ENCODE measurements at regions not wholly inside any gene's neighbourhood (a gene's known extent, or its start where the extent isn't known, plus 50 kb on each side); places are given as distances from the start of the nearest gene placed in this dataset.

- Histone ChIP-seq H3K23me2 (ENCODE audit: low read depth, low read length) (no peaks in the 10 kb centered on the region), H3K18ac (ENCODE audit: extremely low read depth, low read length) (no peak overlapping the region), H3K9ac (replicated peaks in 1 of 4; ENCODE audit: extremely low read depth in 1 of 4, low read depth in 3 of 4, low read length in 3 of 4) (no peak overlapping the region)
Measured at GRCh38 chr4:120973207-120973606, 50.7 kb upstream of the PRDM5 start.

More at GRCh38 chr4:120973207-120973606, 50.7 kb upstream of the PRDM5 start:
- 85% methylated on average over 1 of the region's 1 CpG; no CpG with 5 or more reads in 1 of the 2 experiments for WGBS, 2 experiments (ENCODE audit: extremely low coverage in 1 of 2, insufficient coverage in 1 of 2, insufficient read length in 1 of 2, insufficient replicate concordance in 2 of 2, low coverage in 1 of 2, low lambda C conversion rate in 2 of 2, missing lambda C conversion rate in 1 of 2)
- H2BK20ac ChIP-seq (ENCODE audit: low read length): no peak overlapping the region
- ChIA-PET POLR2A (ENCODE audit: partially characterized antibody) (no interaction called here), CTCF (ENCODE audit: partially characterized antibody) (no interaction called here)
- H3K27ac ChIP-seq (ENCODE audit: low read depth, low read length): no peak overlapping the region
- H3K56ac ChIP-seq (replicated peaks; ENCODE audit: insufficient read length, low read depth, low read length): no peak overlapping the region
- H3K4me3 ChIP-seq (ENCODE audit: extremely low read depth in 1 of 4, insufficient read depth in 2 of 4, low read depth in 3 of 4, low read length in 4 of 4): no peak overlapping the region
- H2AFZ ChIP-seq (ENCODE audit: low read length): no peak overlapping the region
- no peak for DNase-seq (ENCODE audit: low read depth in 1 of 2, low spot score in 2 of 2)
- no peaks in the 10 kb centered on the region for H3K79me2 ChIP-seq (ENCODE audit: control insufficient read depth in 1 of 2, insufficient read depth in 2 of 2, low read length in 2 of 2)
- H2BK12ac ChIP-seq (ENCODE audit: low read depth, low read length): no peak overlapping the region
- H3K4me2 ChIP-seq (ENCODE audit: insufficient read depth in 1 of 2, low read depth in 2 of 2, low read length in 2 of 2): no peak overlapping the region
- no peak overlapping the region for H2AK5ac ChIP-seq (ENCODE audit: low read depth, low read length)
- no peaks in the 10 kb centered on the region for H3K27me3 ChIP-seq (replicated peaks in 1 of 4; ENCODE audit: control insufficient read depth in 3 of 4, extremely low read depth in 1 of 4, insufficient read depth in 3 of 4, low read length in 3 of 4)
- no peak overlapping the region for H3K14ac ChIP-seq (ENCODE audit: insufficient read length)
- H3K79me1 ChIP-seq (ENCODE audit: low read depth, low read length): no peaks in the 10 kb centered on the region
- H4K5ac ChIP-seq (ENCODE audit: insufficient read length, low read depth, low read length): no peak overlapping the region
- no peak overlapping the region for H4K8ac ChIP-seq (ENCODE audit: extremely low read depth, insufficient read depth, low read length)
- H3K9me3 ChIP-seq (ENCODE audit: insufficient read depth in 2 of 2, low read depth in 1 of 2, low read length in 1 of 2): no peaks in the 10 kb centered on the region
- H3K4ac ChIP-seq (replicated peaks; ENCODE audit: insufficient read length, low read depth, low read length): no peak overlapping the region
- TF ChIP-seq TAF1 (IDR thresholded peaks at IDR 0.05; ENCODE audit: low read depth, low read length) (no peak), SIN3A (conservative IDR thresholded peaks at IDR 0.05 in 1 of 2, IDR thresholded peaks at IDR 0.05 in 1 of 2; ENCODE audit: low read depth in 1 of 2, low read length in 2 of 2) (no peak), TBP (IDR thresholded peaks at IDR 0.05; ENCODE audit: low read depth, low read length) (no peak), SP2 (IDR thresholded peaks at IDR 0.05; ENCODE audit: low read length) (no peak), RBBP5 (IDR thresholded peaks at IDR 0.05; ENCODE audit: borderline replicate concordance, low read depth, low read length) (no peak), EP300 (IDR thresholded peaks at IDR 0.05; ENCODE audit: borderline replicate concordance in 1 of 2, low read depth in 2 of 2, low read length in 2 of 2) (no peak), ASH2L (IDR thresholded peaks at IDR 0.05; ENCODE audit: low read length) (no peak), SIX5 (IDR thresholded peaks at IDR 0.05; ENCODE audit: low read depth, low read length) (no peak), BCL11A (IDR thresholded peaks at IDR 0.05; ENCODE audit: low read depth in 2 of 2, low read length in 2 of 2) (no peak), TCF12 (IDR thresholded peaks at IDR 0.05; ENCODE audit: low read depth, low read length) (no peak), GABPA (IDR thresholded peaks at IDR 0.05; ENCODE audit: borderline replicate concordance, insufficient read depth, low read length) (no peak), EGR1 (IDR thresholded peaks at IDR 0.05; ENCODE audit: borderline replicate concordance, low read depth, low read length) (no peak)
- no peak overlapping the region for H2BK5ac ChIP-seq (ENCODE audit: low read depth, low read length)
- no peak for FAIRE-seq
- H4K20me1 ChIP-seq (replicated peaks in 1 of 2; ENCODE audit: control insufficient read depth in 1 of 2, insufficient read depth in 2 of 2, low read length in 2 of 2): no peaks in the 10 kb centered on the region
- no peaks in the 10 kb centered on the region for H3K4me1 ChIP-seq (replicated peaks in 1 of 4; ENCODE audit: control insufficient read depth in 3 of 4, insufficient read depth in 4 of 4, low read length in 3 of 4)
- no peak overlapping the region for H3K23ac ChIP-seq (ENCODE audit: insufficient read length)
- H2BK15ac ChIP-seq (ENCODE audit: low read length): no peak overlapping the region
- no peak overlapping the region for H4K91ac ChIP-seq (replicated peaks; ENCODE audit: insufficient read length, low read length)
- H2BK120ac ChIP-seq (replicated peaks; ENCODE audit: low read depth, low read length): no peak overlapping the region
- no peaks in the 10 kb centered on the region for H3K36me3 ChIP-seq (ENCODE audit: control insufficient read depth in 2 of 4, insufficient read depth in 4 of 4, low read length in 3 of 4)
